Nephron (organoid): ENCODE measurements at regions not wholly inside any gene's neighbourhood (a gene's known extent, or its start where the extent isn't known, plus 50 kb on each side); places are given as distances from the start of the nearest gene placed in this dataset.
"Not testable (repeated sequence)": the region's sequence is repeated elsewhere in the genome, so short reads cannot be mapped to it uniquely, and the experiment has no call there.

Experiments used
- H3K27ac Mint-ChIP-seq, 3 experiments: 2 replicates each; pipeline ENCODE4 v1.8.0; 2020; ENCODE audit warnings: mixed read lengths in 3 of 3, mild to moderate bottlenecking in 2 of 3, moderate library complexity in 1 of 3
- H3K27me3 Mint-ChIP-seq: 2 replicates; pipeline ENCODE4 v1.8.0; 2021; ENCODE audit warnings: low read depth, mild to moderate bottlenecking, moderate library complexity, mixed read lengths
- H3K36me3 Mint-ChIP-seq: 2 replicates; pipeline ENCODE4 v1.8.0; 2020; ENCODE audit warnings: low read depth, mixed read lengths
- H3K4me1 Mint-ChIP-seq: 2 replicates; pipeline ENCODE4 v1.8.0; 2020; ENCODE audit warnings: mixed read lengths
- H3K4me3 Mint-ChIP-seq, 3 experiments: 2 replicates each; pipeline ENCODE4 v1.8.0; 2020; ENCODE audit warnings: mild to moderate bottlenecking in 3 of 3, mixed read lengths in 3 of 3, moderate library complexity in 2 of 3
- H3K9me3 Mint-ChIP-seq: 2 replicates; pipeline ENCODE4 v1.8.0; 2020; ENCODE audit warnings: mixed read lengths
- CTCF ChIP-seq, 3 experiments: fragments of 200-600 bp; sonication (generic); IDR thresholded peaks; one replicate each; pipeline ENCODE4 v1.5.0; 2021; ENCODE audit warnings: antibody characterized with exemption in 3 of 3; ENCODE audit not compliant: unreplicated experiment in 3 of 3

- Mint-ChIP-seq H3K4me3 (no peak overlapping the region), H3K36me3 (no peaks in the 10 kb centered on the region), H3K4me1 (no peaks in the 10 kb centered on the region), H3K9me3 (peaks cover 3% of the 10 kb centered on the region), H3K27ac (no peak overlapping the region), H3K27me3 (peaks cover 6% of the 10 kb centered on the region)
- TF ChIP-seq CTCF (IDR thresholded peaks at IDR 0.05; ENCODE audit: unreplicated experiment in 3 of 3), result no peak
These were observed 203.1 kb downstream of the RBM46 start for GRCh38 chr4:154984148-154984547.

- Mint-ChIP-seq H3K9me3 (peaks cover 3% of the 10 kb centered on the region), H3K4me3 (no peak overlapping the region), H3K27me3 (peaks cover 6% of the 10 kb centered on the region), H3K36me3 (no peaks in the 10 kb centered on the region), H3K27ac (no peak overlapping the region), H3K4me1 (no peaks in the 10 kb centered on the region)
- no peak for TF ChIP-seq CTCF (IDR thresholded peaks at IDR 0.05; ENCODE audit: unreplicated experiment in 3 of 3)
These were observed 203.5 kb downstream of the RBM46 start for GRCh38 chr4:154984616-154985015.

- peaks cover 6% of the 10 kb centered on the region for H3K27me3 Mint-ChIP-seq
- no peak overlapping the region for H3K4me3 Mint-ChIP-seq
- H3K27ac Mint-ChIP-seq, result no peak overlapping the region
- no peaks in the 10 kb centered on the region for H3K4me1 Mint-ChIP-seq
- H3K9me3 Mint-ChIP-seq, result no peaks in the 10 kb centered on the region
- no peak for TF ChIP-seq CTCF (IDR thresholded peaks at IDR 0.05; ENCODE audit: unreplicated experiment in 3 of 3)
- H3K36me3 Mint-ChIP-seq, result no peaks in the 10 kb centered on the region
These were observed 204.6 kb downstream of the RBM46 start for GRCh38 chr4:154985673-154986072.

- H3K4me1 Mint-ChIP-seq, result no peaks in the 10 kb centered on the region
- no peaks in the 10 kb centered on the region for H3K9me3 Mint-ChIP-seq
- no peaks in the 10 kb centered on the region for H3K36me3 Mint-ChIP-seq
- H3K27me3 Mint-ChIP-seq, result no peaks in the 10 kb centered on the region
- H3K4me3 Mint-ChIP-seq, result no peak overlapping the region
- H3K27ac Mint-ChIP-seq, result no peak overlapping the region
- TF ChIP-seq CTCF (IDR thresholded peaks at IDR 0.05; ENCODE audit: unreplicated experiment in 3 of 3), result no peak
These were observed 207.4 kb downstream of the RBM46 start for GRCh38 chr4:154988511-154988910.

GRCh38 chr4:154989511-154989910 lies 208.4 kb downstream of the RBM46 start:
- no peaks in the 10 kb centered on the region for H3K27me3 Mint-ChIP-seq
- no peak for TF ChIP-seq CTCF (IDR thresholded peaks at IDR 0.05; ENCODE audit: unreplicated experiment in 3 of 3)
- no peaks in the 10 kb centered on the region for H3K36me3 Mint-ChIP-seq
- no peaks in the 10 kb centered on the region for H3K9me3 Mint-ChIP-seq
- H3K4me3 Mint-ChIP-seq, result no peak overlapping the region
- no peaks in the 10 kb centered on the region for H3K4me1 Mint-ChIP-seq
- no peak overlapping the region for H3K27ac Mint-ChIP-seq

- H3K36me3 Mint-ChIP-seq, H3K27ac Mint-ChIP-seq, H3K4me3 Mint-ChIP-seq, H3K27me3 Mint-ChIP-seq, H3K9me3 Mint-ChIP-seq, H3K4me1 Mint-ChIP-seq: not testable (repeated sequence)
These were observed 210.6 kb upstream of the NPY2R start for GRCh38 chr4:154997866-154998265.
